ENCODE measurements at regions not wholly inside any gene's neighbourhood (a gene's known extent, or its start where the extent isn't known, plus 50 kb on each side); places are given as distances from the start of the nearest gene placed in this dataset.

DNA sequence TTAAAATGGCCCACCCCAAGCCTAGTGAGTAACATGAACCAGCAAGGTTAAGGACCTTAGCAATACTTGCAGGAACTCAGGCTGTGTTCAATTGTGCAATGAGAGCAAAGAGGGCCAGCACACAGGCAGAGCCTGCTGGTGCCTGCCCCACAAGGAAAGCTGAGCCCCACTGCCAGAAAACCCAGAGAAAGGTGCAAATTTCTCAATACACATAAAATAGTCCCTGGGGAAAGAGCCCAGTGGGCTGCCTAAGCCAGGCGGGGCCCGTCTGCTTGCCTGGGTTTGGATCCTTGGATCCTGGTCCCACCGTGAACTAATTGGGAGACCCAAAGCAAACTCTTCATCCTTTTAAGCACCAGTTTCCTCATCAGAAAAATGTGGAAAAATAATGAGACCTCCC, 128.5 kb upstream of the CACNA1E start:
- TF ChIP-seq CTCF (IDR thresholded peaks at IDR 0.05) (no peak), POLR2A (IDR thresholded peaks at IDR 0.05) (no peak)

Data from suprapubic skin (tissue), 3 donors.